HEK293T (cell line): ENCODE measurements at regions not wholly inside any gene's neighbourhood (a gene's known extent, or its start where the extent isn't known, plus 50 kb on each side); places are given as distances from the start of the nearest gene placed in this dataset.

ENCODE experiments used
- ARNT ChIP-seq: fragments of 450-650 bp; IDR thresholded peaks from 2 replicates; pipeline ENCODE4 v1.6.1; 2017; ENCODE audit warnings: mild to moderate bottlenecking
- BHLHE40 ChIP-seq: fragments of 450-650 bp; IDR thresholded peaks from 2 replicates; pipeline ENCODE4 v1.6.1; 2016; ENCODE audit warnings: mild to moderate bottlenecking, moderate library complexity, borderline replicate concordance
- CTBP1 ChIP-seq: fragments of 450-650 bp; IDR thresholded peaks from 2 replicates; pipeline ENCODE4 v1.6.1; 2016; ENCODE audit warnings: borderline replicate concordance
- ELF4 ChIP-seq: fragments of 450-650 bp; IDR thresholded peaks from 2 replicates; pipeline ENCODE4 v1.6.1; 2017; ENCODE audit warnings: antibody characterized with exemption
- FOXA1 ChIP-seq: fragments of 450-650 bp; IDR thresholded peaks from 2 replicates; pipeline ENCODE4 v1.6.1; 2016; ENCODE audit warnings: mild to moderate bottlenecking
- FOXK2 ChIP-seq: fragments of 450-650 bp; IDR thresholded peaks from 2 replicates; pipeline ENCODE4 v1.6.1; 2016; ENCODE audit warnings: mild to moderate bottlenecking
- FOXM1 ChIP-seq: fragments of 450-650 bp; IDR thresholded peaks from 2 replicates; pipeline ENCODE4 v1.6.1; 2017; ENCODE audit warnings: mild to moderate bottlenecking, borderline replicate concordance
- NFRKB ChIP-seq: fragments of 450-650 bp; IDR thresholded peaks from 2 replicates; pipeline ENCODE4 v1.6.1; 2016; ENCODE audit warnings: mild to moderate bottlenecking, moderate library complexity
- SP1 ChIP-seq: fragments of 450-650 bp; IDR thresholded peaks from 2 replicates; pipeline ENCODE4 v1.6.1; 2017
- SUZ12 ChIP-seq: fragments of 450-650 bp; IDR thresholded peaks from 2 replicates; pipeline ENCODE4 v1.6.1; 2016; ENCODE audit warnings: mild to moderate bottlenecking
- TARDBP ChIP-seq: fragments of 450-650 bp; IDR thresholded peaks from 2 replicates; pipeline ENCODE4 v1.6.1; 2016

GRCh38 chr2:239878686-239879085 lies 146.5 kb downstream of the NDUFA10 start:
- TF ChIP-seq FOXM1 (no peak), BHLHE40 (no peak), ELF4 (no peak), TARDBP (no peak), ARNT (no peak), FOXK2 (no peak), SUZ12 (no peak), NFRKB (no peak), CTBP1 (no peak), SP1 (no peak), FOXA1 (no peak)
